Skeletal muscle satellite cell (primary cell): ENCODE measurements at regions not wholly inside any gene's neighbourhood (a gene's known extent, or its start where the extent isn't known, plus 50 kb on each side); places are given as distances from the start of the nearest gene placed in this dataset.
"Not testable (repeated sequence)": the region's sequence is repeated elsewhere in the genome, so short reads cannot be mapped to it uniquely, and the experiment has no call there.

Source experiments
- H3K27me3 ChIP-seq: 2 replicates; pipeline ENCODE4 v1.7.0; 2013; ENCODE audit warnings: low read length; ENCODE audit not compliant: control insufficient read depth, insufficient read depth
- H3K36me3 ChIP-seq: 2 replicates; pipeline ENCODE4 v1.7.0; 2013; ENCODE audit warnings: mild to moderate bottlenecking, control low read depth, low read length; ENCODE audit not compliant: insufficient read depth
- H3K4me1 ChIP-seq: 2 replicates; pipeline ENCODE4 v1.7.0; 2013; ENCODE audit warnings: low read length; ENCODE audit not compliant: control insufficient read depth, insufficient read depth
- H3K4me2 ChIP-seq: 2 replicates; pipeline ENCODE4 v1.7.0; 2013; ENCODE audit warnings: mild to moderate bottlenecking, low read length
- H3K4me3 ChIP-seq: 2 replicates; pipeline ENCODE4 v1.7.0; 2013; ENCODE audit warnings: low read length
- H3K9ac ChIP-seq: 2 replicates; pipeline ENCODE4 v1.7.0; 2013; ENCODE audit warnings: mild to moderate bottlenecking, low read depth, low read length, moderate library complexity
- H3K9me3 ChIP-seq: replicated peaks from 2 replicates; pipeline ENCODE4 v1.7.0; 2013; ENCODE audit warnings: mild to moderate bottlenecking, control low read depth, low read length

DNA sequence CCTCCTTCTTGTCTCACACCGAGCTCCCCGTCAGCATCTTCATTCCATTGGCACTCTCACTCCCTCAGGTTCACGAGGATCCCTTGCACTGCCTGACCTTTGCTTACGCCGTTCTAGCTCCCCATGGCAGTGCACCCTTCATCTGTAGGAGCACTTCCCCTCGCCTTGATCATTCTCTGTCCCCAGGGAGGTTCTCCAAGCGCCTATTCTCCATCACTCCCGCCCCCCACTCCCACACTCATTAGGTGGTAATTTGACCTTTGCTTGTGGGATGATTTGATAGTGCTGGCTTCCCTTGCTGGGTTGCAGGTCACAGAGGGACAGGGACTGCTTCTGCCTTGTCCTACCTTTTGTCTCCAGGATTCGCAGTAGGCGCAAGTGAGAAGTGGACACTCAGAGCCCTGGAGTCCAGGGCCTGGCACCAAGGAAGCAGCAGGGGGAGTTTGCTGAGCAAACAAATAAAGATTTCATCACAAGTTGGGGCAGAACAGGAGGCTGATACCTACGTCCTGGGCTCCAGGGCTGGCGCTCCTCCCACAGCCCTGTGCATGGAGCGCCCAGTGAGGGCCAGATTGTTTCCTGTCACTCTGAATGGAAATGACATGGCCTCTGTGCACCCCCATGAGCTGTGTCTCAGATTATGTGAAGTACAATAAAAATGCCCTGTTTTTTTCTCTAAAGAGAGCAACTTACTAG lies 82.0 kb upstream of the RUNX3 start:
- H3K36me3 ChIP-seq, result no peaks in the 10 kb centered on the region
- no peak overlapping the region for H3K9ac ChIP-seq
- H3K4me3 ChIP-seq, result no peak overlapping the region
- H3K4me1 ChIP-seq, result no peaks in the 10 kb centered on the region
- H3K9me3 ChIP-seq, result no peaks in the 10 kb centered on the region
- peaks cover 54% of the 10 kb centered on the region for H3K27me3 ChIP-seq
- no peak overlapping the region for H3K4me2 ChIP-seq

DNA sequence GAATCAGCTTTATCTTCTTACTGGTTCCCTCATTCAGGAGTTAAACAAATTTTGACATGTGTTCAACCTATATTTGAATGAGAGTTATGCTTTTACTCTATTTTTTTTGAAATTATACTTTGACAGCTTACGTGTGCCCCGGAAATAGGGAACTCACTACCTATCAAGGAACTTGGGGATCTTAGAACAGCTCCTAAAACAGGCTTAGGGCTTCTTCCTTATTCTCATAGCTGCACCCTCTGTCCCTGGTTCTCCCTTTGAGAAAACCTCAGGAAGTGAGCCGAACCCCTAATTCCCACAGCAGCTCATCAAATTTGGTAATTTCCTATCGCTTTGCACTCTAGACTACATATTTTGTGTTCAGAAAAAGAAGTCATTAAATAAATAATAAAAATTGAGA lies 81.2 kb upstream of the RUNX3 start:
- Histone ChIP-seq H3K4me2 (no peak overlapping the region), H3K9me3 (no peaks in the 10 kb centered on the region), H3K4me3 (no peak overlapping the region), H3K36me3 (no peaks in the 10 kb centered on the region), H3K4me1 (no peaks in the 10 kb centered on the region), H3K27me3 (peaks cover 59% of the 10 kb centered on the region), H3K9ac (no peak overlapping the region)

DNA sequence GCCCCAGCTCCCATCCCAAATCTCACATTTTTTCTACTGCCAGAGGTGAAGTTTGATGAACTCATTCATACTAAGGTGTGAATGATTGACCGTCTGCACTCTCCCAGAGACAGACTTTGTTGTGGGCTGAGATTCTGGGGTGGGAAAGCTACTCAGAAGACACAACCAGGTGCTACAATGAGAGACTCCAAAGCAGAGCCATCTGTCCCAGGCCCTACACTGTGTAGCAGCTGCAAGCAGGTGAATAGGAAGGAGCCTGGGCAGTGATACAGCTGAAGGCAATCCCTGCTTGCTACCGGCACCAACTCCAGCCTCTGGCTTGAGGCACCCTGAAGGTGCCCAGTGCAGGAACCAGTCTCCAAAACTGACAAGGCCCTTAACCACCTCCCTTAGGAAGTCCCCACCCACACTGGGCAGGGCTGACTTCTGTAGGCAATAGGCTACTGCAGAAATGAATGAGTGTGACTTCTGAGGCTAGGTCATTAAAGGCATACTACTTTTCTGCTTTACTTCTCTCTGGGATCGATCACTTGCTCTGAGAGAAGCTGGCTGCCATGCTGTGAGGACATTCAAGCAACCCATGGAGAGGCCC lies 79.7 kb upstream of the RUNX3 start:
- Histone ChIP-seq H3K9ac (no peak overlapping the region), H3K4me1 (no peaks in the 10 kb centered on the region), H3K4me2 (no peak overlapping the region), H3K9me3 (no peaks in the 10 kb centered on the region), H3K36me3 (no peaks in the 10 kb centered on the region), H3K27me3 (peaks cover 74% of the 10 kb centered on the region), H3K4me3 (no peak overlapping the region)

DNA sequence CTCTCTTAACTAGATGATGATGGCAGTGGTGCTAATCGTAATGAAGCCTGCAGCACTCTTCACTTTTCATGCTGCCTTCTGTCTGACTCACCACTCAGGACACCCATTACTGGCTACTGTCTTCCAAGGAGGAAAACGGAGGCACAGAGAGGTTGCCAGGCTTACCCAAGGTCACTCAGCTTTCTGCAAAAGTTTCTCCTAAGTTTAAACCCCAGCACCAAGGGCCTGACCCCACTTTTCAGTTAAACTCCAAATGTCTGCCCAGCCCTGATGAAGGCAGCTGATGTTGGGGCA lies 78.1 kb upstream of the RUNX3 start:
- no peak overlapping the region for H3K9ac ChIP-seq
- no peak overlapping the region for H3K4me3 ChIP-seq
- H3K36me3 ChIP-seq, result no peaks in the 10 kb centered on the region
- H3K27me3 ChIP-seq, result peaks cover 79% of the 10 kb centered on the region
- H3K4me1 ChIP-seq, result no peaks in the 10 kb centered on the region
- no peak overlapping the region for H3K4me2 ChIP-seq
- H3K9me3 ChIP-seq, result no peaks in the 10 kb centered on the region

DNA sequence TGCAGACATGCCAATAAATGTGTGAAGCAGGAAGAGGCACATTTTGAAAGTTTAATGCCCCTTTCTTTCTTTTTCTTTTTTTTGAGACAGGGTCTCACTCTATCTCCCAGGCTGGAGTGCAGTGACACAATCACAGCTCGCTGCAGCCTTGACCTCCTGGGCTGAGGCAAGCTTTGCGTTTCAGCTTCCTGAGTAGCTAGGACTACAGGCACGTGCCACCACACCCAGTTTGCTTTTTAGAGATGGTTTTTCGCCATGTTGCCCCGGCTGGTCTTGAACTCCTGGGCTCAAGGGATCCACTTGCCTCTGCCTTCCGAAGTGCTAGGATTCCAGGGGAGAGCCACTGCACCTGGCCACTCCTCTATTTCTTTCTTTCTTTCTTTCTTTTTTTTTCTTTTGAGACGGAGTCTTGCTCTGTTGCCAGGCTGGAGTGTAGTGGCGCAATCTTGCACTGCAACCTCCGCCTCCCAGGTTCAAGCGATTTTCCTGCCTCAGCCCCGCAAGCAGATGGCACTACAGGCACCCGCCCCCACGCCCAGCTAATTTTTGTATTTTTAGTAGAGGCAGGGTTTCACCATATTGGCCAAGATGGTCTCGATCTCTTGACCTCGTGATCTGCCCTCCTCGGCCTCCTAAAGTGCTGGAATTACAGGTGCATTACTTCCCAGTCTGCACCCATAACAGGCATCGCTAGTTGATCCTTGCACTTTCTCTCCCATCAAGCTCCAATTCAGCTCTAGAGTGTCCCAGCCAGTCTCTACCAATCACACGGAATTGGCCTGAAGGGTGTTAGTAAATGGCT lies 77.5 kb upstream of the RUNX3 start:
- not testable (repeated sequence) for H3K36me3 ChIP-seq, H3K9ac ChIP-seq, H3K4me1 ChIP-seq, H3K4me3 ChIP-seq, H3K9me3 ChIP-seq, H3K4me2 ChIP-seq
- peaks cover 76% of the 10 kb centered on the region for H3K27me3 ChIP-seq

DNA sequence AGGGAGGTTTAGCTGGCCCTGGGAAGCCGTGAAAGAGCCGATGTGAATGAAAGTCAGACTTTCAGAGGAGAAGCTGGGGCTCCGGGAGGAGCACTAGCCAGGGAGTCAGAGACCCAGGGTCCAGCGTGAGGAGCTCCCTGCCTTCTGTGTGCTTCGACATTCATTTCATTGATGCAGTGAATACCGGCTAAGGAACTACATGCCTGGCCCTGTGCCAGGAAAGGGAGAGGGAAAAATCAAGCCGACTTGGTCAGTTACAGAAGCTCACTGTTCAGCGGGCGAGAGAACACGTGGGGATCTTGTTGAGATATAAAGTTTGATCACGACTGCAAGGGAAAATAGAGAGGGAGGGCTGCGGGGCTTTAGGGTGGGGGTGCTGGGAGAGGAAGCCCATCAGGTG lies 76.7 kb upstream of the RUNX3 start:
- H3K4me1 ChIP-seq, result no peaks in the 10 kb centered on the region
- no peak overlapping the region for H3K9ac ChIP-seq
- no peaks in the 10 kb centered on the region for H3K9me3 ChIP-seq
- no peak overlapping the region for H3K4me3 ChIP-seq
- H3K4me2 ChIP-seq, result no peak overlapping the region
- peaks cover 70% of the 10 kb centered on the region for H3K27me3 ChIP-seq
- no peaks in the 10 kb centered on the region for H3K36me3 ChIP-seq

DNA sequence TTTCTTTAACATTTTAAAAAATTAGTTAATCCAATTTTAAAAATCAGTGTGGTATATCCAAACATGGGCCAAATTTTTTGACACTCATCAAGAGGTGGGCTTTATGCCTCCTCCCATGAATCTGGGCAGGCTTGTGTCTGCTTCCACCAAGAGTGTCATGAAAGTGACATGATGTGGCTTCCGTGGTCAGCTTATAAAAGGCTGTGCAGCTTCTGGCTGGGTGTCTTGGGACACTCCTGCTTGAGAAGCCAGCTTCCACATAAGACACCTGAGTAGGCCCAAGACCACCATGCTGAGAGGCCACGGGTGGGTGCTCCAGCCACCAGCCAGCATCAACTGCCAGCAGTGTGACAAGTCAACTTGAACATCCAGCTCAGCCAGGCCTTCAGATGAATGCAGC lies 74.3 kb upstream of the RUNX3 start:
- Histone ChIP-seq H3K4me3 (no peak overlapping the region), H3K27me3 (peaks cover 53% of the 10 kb centered on the region), H3K36me3 (no peaks in the 10 kb centered on the region)

DNA sequence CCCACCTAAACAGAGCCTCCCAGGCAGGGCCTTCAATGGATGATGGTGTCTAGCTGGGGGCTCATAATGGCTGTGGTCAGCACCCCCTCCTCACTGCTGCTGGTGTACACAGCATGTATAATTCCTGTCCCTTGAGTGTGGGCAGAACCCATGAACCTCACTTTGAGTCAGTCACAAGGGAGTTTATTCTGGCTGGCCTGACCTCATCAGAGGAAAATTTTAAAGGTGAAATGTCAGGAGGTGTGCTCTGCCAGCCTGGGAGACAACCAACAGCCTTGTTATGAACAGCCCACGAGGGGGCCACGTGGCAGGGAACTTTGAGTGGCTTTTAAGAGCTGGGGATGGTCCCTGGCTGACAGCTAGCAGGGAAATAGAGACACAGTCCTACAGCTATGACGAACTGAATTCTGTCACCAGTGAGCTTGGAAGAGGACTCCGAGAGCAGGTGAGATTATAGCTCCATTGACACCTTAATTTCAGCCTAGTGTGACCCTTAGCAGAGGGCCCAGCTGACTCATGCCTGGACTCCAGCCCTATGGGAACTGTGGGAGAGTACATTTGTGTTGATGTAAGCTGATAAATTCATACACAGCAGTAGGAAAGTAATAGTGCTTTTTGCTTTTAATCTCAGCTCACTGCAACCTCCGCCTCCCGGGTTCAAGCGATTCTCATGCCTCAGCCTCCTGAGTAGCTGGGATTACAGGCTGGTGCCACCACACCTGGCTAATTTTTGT lies 73.5 kb upstream of the RUNX3 start:
- Histone ChIP-seq H3K36me3 (no peaks in the 10 kb centered on the region), H3K4me3 (no peak overlapping the region), H3K4me2 (no peak overlapping the region), H3K4me1 (no peaks in the 10 kb centered on the region), H3K9ac (no peak overlapping the region), H3K27me3 (peaks cover 46% of the 10 kb centered on the region), H3K9me3 (no peaks in the 10 kb centered on the region)

More for the DNA sequence above, 74.3 kb upstream of the RUNX3 start:
- no peaks in the 10 kb centered on the region for H3K9me3 ChIP-seq
- no peak overlapping the region for H3K9ac ChIP-seq
- H3K4me2 ChIP-seq, result no peak overlapping the region
- H3K4me1 ChIP-seq, result no peaks in the 10 kb centered on the region

DNA sequence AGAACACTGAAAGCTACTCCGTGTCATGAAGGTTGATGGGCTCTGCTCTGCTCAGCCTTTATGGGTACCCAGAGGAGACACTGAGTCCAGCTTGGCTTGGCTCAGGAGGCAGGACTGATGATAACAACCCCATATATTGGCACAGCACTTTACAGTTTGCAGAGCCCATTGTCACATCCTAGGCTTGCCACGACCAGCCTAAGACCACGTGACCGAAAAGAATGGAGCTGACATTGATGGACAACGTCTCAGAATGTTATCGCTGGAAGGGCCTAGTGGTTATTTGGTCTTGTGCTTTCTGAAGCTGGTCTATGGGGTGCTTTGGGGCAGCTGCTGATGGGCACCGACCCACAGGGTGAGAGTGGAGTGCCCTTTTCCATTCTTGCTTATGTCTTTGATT lies 72.9 kb upstream of the RUNX3 start:
- Histone ChIP-seq H3K9ac (no peak overlapping the region), H3K9me3 (no peaks in the 10 kb centered on the region), H3K36me3 (no peaks in the 10 kb centered on the region), H3K4me1 (no peaks in the 10 kb centered on the region), H3K27me3 (peaks cover 40% of the 10 kb centered on the region), H3K4me2 (no peak overlapping the region), H3K4me3 (no peak overlapping the region)

DNA sequence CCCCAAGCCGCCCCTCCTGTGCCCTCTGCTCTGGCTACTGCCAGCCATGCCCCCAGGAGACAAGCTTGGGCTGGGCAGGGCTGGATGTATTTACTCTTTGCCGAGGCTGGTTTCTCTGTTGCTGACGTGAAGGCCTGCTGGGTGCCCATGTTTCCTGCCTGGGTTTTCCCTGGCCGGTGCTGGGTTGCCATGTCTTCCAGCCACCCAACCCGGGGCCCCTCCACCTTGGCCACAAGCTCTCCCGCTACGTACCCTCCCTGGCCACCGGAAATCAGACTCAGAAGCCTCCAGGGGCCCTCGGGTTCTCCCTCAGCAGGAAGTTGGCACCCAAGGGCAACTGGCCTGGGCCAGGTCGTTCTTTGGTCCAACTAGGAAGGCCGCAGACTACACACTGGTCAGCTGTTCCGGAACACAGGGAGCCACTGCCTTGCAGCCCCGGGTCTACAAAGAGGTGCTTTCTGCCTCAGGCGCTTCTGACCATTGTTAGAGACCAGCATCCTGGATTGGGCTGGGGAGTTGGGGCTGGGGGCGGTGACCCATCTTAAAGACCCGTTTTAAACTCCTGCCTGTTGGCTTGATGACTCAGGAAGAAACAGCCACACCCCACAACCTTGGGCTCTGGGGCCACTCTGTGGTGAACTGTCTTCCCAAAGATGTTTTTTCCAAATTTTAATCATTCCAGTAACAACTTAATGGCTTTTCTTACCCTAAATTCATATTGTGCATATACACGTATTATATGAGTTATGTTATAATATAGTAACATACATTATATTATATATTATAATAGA lies 71.2 kb upstream of the RUNX3 start:
- Histone ChIP-seq H3K4me1 (no peaks in the 10 kb centered on the region), H3K27me3 (peaks cover 24% of the 10 kb centered on the region), H3K4me3 (no peak overlapping the region)

DNA sequence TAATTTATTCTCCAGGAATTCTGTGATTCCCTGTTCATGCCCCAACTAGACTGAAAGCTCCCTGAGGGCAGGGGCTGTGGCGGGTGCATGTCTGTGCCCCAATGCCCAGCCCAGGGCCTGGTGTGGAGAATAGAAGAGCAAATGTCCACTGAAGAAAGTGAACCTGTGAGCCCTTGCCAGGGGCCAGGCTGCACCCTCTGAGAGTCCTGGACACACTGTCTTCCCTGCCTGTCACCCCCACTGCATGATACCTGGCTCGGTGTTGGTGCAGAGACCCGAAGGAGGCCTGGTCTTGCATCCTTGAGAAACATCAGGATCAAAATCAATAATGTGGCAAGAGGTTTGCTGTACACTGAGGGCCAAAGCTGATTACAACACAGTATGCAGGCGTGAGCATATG lies 69.8 kb upstream of the RUNX3 start:
- H3K9me3 ChIP-seq, result no peaks in the 10 kb centered on the region
- no peak overlapping the region for H3K9ac ChIP-seq
- no peak overlapping the region for H3K4me2 ChIP-seq
- peaks cover 11% of the 10 kb centered on the region for H3K27me3 ChIP-seq
- H3K4me1 ChIP-seq, result no peaks in the 10 kb centered on the region
- H3K36me3 ChIP-seq, result no peaks in the 10 kb centered on the region
- H3K4me3 ChIP-seq, result no peak overlapping the region

More for the DNA sequence above, 71.2 kb upstream of the RUNX3 start:
- H3K9ac ChIP-seq, result no peak overlapping the region
- H3K4me2 ChIP-seq, result no peak overlapping the region
- H3K36me3 ChIP-seq, result no peaks in the 10 kb centered on the region
- no peaks in the 10 kb centered on the region for H3K9me3 ChIP-seq
